Hepatic stellate cell (primary cell): ENCODE measurements at regions not wholly inside any gene's neighbourhood (a gene's known extent, or its start where the extent isn't known, plus 50 kb on each side); places are given as distances from the start of the nearest gene placed in this dataset.
"Not testable (repeated sequence)": the region's sequence is repeated elsewhere in the genome, so short reads cannot be mapped to it uniquely, and the experiment has no call there.

ENCODE experiments used
- DNase-seq: peaks from one replicate; pipeline ENCODE4 v3.0.0; 2011; ENCODE audit warnings: low spot score

DNA sequence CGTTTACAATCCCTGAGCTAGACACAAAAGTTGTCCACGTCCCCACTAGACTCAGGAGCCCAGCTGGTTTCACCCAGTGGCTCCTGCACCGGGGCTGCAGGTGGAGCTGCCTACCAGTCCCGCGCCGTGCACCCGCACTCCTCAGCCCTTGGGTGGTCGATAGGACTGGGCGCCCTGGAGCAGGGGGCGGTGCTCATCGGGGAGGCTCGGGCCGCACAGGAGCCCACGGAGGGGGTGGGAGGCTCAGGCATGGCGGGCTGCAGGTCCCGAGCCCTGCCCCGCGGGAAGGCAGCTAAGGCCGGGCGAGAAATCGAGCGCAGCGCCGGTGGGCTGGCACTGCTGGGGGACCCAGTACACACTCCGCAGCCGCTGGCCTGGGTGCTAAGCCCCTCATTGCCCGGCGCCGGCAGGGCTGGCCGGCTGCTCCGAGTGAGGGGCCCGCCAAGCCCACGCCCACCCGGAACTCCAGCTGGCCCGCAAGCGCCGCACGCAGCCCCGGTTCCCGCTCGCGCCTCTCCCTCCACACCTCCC is 1996.0 kb downstream of the PCDH7 start:
- DNase-seq: not testable (repeated sequence)

DNA sequence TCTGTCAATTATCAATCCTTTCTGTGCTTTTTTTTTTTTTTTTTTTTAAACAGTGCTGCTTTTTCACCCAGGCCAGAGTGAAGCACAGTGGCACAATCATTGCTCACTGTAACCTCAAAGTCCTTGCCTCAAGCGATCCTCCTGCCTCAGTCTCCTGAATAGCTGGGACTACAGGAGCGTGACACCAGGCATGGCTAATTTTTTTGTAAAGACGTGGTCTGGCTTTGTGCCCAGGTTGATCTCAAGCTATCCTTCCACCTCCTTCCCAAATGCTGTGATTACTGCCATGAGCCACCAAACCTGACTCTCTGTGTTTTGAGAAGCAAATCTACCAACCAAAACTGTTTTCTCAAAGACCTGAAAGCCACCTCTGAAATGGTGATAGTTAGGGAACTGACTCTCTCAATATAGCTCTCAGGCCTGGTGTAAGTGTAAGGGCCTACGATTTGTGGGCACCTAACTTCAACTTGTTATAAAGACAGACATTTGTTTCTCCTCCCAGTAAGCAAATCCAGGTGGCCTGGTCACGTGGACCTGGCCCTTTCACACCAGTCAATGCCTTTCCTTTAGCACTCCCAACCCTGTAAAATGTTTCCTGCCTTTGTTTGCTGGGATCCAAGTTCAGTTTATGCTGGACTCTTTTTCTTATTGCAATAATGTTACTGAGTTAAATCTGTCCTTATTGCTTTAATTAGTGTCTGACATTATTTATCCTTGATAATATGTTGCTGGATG is 2015.9 kb downstream of the PCDH7 start:
- no peak for DNase-seq

DNA sequence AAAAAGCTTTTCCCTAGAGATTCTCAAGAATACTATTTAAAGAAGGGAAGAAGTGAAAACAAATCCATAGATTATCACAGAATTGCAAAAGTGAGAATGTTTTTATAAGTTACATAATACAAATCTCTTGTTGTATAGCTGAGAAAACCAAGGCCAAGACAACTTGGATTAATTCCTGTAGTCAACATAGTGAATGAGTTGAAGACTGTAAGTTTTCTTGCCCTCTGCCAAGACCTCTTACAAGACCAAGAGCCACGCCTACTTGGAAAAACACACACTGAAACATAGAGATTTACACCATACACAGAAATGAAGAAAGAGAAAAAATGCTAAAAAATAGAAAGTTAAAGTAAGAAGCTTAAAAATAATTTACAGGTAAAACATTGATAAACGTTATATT is 2024.0 kb downstream of the PCDH7 start:
- DNase-seq: no peak

DNA sequence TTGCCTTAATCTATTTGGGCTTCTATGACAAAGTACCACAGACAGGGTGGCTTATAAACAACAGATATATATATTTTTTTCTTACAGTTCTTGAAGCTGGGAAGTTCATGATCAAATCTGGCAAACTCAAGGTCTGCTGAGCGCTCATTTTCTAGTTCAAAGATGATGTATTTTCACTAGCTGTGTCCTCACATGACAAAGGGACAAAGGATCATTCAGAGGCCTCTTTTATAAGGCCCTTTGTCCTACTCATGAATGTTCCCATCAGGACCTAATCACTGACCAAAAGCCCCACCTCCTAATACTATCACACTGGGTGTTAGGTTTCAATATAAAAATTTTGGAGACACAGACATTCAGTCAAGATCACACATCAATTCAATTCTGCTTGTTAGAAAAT is 2025.2 kb downstream of the PCDH7 start:
- no peak for DNase-seq

DNA sequence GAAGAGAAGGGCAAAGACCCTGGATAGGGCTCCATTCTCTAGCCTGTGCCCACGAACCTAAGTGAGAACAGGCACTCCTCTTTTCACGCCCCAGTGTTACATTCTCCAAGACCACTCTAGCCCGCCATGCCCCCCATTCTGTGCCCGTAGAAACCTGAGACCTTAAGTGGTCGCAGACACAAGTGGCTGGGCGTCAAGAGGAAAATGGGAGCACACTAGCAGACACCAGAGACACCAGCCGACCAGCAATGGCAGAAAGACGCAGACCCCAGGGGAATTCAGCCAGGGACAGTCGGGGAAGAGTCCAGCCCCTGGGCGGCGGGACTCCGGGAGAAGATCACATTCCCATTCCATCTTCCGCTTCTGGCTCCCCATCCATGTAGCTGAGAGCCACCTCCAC is 2027.9 kb downstream of the PCDH7 start:
- DNase-seq: no peak

DNA sequence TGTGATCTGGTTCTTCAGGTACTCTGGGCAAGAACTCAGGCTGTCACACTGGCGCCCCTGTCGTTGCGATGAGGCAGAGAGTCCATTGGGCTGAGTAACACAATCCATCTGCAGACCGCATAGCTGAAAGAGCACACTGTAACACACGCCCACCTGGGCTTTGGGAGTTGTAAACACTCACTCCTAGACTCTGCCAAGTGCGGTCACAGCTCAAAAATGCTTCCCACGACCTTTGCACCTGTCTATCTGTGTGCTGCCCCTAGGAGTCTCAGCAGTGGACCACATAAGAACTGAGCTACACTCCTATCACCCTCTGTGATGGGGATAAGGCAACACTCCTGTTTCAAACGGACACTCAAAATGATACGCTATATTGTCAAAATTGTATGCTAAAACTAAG is 2028.3 kb downstream of the PCDH7 start:
- DNase-seq: no peak

DNA sequence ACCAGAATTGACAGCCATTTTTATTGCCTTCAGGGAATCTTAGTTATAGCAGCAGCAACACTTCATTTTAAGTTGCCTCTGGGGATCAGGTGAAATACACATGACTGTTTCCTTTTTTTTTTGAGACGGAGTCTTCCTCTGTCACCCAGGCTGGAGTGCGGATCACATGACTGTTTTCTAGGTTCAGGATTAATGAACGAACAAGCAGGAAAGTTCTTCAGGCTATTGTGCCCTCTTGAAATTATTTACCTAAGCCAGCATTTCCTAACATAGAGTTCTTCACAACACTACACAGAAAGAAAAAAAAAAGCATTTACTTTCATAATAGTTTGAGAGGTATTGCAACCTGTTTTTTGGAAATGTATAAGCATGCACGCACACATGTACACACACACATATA is 2032.8 kb downstream of the PCDH7 start:
- DNase-seq: no peak

DNA sequence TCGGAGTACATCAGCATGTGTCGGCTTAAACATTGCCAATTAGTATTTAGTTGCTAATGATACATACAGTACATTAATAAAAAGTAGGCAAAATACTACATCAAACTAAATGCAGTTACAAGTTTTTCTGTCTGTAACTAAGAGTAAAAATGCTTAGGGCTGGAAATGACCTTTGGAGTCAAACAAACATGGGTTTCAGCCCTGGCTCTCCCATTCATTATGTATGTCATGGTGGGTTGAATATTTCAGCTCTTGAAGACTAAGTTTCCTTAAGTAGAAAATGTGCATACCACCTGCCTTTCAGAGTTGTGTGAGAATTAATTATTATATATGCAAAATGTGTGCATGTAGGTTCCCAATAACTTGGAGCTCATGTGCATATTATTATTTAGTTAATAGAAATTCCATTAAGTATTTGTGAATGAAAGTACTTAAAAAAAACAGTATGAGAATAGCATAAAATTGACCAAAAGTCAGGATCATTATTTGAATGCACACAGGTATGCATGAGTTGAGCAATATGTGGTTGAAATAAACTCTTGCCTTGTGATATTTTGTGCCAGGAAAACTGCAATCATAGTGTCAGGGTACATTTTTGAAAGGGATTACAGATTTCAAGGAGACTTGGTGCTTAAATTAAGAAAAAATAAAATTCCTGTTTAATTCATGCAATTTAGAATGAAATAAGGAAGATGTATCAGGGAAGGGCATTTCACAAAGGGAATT is 2048.7 kb downstream of the PCDH7 start:
- DNase-seq: no peak

DNA sequence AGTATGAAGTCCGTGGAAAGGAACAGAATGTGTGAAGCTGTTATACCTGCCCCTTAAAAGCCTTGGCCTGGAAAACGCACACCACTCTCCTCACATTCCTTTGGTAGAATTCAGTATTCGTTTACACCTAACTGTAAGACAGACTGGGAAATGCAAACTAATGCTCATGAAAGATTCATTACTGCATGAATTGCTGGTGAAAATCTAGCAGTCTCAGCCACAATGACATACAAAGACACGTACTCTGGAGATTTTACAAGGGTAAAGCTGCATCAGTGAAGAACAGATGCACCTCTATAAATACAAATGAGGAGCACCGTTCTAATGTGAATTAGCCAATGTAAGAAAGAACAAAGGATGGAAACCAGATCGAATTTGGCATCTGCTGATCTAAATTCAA is 2051.3 kb downstream of the PCDH7 start:
- no peak for DNase-seq

DNA sequence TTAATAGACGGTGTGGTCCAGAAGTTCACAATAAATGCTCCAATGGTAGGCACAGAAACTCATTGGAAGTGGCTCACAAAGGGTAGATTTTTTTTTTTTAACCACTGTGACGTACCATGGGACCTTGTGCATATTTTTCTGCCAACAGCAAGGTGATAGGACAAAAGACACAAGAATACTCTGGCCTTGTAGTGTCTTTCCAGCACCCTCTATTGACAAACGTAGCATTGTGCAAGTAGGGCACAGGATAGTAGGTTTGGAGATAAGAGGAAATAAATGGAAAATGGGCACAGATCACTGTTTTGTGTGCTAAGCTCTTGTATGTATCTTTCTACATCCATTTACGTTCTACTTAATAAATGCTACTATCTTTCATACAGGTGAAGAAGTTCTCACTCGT is 2054.9 kb downstream of the PCDH7 start:
- DNase-seq: no peak

DNA sequence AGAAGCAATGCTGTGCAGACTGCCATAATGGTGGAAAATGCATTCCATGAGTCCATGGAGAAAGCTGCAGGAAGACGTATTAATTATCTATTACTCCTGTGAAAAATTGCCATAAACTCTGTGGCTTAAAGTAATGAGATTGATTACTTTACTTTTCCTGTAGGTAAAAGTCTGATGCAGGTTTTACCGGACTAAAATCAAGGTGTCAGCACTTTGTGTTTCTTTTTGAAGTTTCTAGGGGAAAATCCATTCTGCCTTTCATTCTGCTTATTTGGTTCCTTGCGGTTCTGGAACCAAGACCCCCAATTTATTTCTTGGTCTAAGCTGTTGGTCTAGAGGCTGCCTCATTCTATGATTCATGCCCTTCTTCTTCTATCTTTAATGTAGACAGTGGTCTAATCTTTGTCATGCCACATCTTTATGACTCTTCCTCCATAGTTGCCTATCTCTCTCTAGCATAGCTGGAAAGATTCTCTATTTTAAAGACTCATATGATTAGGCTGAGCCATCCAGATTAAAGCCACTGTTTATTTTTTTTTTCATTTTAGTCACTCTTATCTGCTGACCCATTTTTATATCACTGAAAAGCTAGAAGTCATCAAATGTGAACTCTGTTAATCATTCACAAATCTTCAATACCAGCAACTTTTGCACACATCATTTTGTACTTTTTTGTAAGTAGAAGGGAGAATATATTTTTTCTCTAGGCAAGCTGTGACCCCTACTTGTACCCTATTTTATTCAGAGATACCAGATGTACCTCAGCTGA is 2056.4 kb downstream of the PCDH7 start:
- DNase-seq: no peak

DNA sequence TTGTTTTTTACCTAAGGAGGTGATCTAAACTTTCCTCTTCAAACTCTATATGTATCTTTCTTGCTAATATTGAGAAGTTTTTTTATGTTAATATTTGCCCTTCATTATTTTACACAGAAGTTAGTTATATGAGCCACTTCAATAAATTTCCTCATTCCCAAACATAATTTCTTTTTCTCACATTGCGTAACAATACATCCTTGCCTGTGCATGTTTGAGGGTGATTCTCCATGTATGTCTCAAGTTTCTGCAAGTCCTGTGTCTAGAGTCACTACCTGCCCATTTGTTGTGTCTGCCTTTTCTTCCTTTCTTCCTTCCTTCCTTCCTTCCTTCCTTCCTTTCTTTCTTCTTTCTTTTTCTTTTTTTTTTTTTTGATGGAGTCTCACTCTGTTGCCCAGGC is 2057.9 kb downstream of the PCDH7 start:
- DNase-seq: no peak

DNA sequence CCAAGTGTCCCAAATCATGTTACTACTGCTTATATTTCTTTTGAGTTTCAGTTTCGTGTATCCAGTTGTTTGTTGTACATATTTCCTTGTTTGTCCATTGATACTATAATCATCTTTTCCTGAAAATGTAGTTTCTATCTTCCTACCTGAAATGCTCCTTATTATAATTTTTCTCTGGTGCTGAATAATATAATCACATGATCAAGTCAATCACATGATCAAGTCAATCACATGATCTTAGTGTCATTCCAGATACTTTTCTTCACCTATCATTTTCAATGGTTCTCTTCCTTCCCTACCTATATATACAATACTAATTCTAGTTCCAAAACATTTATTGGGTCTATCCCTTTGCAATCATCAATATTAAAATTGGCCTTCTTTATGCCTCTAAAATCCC is 2058.8 kb downstream of the PCDH7 start:
- no peak for DNase-seq

DNA sequence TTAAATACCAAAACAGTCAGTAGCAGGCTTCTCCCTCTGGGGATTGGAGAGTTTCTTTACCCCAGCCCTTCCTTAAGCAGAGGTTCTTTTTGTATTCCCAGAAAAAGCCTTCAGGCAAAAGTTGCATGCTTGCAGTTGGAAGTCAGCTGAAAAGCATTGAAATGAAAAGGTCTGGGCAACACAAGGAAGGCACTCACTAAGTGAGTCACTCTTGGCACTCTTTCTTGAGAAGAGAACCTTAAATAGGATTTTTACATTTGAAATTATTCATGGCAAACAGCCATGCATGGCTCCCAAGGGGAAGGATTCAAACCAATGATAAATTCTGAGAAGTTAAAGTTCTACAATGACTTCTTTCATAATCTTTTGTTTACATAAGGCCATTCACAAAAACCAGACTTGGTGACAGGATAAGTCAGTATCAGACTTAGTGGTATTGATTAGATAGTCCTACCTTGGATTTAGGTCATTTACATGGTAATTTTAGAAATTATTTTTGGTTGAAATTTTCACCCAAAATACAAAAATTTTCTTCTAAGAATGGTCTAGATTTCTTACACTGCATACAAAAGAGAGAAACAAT is 2068.9 kb downstream of the PCDH7 start:
- DNase-seq: no peak

DNA sequence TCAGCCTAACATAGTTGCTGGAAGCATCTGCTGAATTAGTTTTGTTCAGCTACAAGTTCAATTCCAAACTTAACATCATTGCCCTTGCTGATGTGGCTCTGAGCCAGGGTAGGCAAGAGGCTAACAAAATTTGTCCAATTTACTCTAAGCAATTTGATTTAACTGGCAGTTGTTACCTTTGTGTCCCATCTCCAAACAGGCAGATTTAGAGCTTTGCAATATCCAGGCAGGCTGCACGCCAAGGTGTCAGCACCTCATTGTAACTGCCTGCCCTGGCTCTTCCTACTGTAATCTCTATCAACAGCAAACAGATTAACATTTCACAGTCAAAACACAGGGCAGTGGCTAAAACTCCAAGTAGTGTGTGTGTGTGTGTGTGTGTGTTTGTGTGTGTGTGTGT is 2070.6 kb downstream of the PCDH7 start:
- no peak for DNase-seq

DNA sequence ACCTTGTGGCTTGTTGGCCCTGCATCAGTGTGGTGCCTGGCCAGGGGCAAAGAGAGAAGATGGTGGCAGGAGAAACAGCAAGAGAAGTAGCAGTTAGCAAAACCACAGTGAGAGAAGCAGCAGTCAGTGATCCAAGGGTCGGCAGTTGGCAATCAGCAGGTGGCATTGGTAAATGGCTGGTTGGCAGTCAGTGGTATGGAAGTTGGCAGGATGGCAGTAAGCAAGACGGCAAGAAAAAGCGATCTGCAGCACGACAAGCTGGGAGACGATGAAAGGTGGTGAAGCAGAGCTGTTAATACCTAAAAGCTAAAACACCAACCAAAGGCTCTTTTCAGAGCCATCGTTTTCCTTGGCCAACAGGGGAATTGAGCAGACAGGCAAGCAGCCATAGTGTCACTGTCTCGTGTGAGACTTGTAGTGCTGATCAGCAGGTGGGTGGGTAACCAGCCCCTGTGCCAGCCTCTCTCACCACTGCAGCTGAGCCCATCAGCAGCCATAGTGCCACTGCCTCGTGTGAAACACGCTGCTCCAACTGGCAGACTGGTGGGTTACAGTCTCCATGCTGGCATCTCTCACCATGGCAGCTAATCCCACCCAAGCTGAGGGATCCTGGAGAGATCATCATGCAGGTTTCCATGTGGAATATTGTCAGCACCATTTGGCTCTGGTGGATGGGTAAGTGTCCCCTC is 2078.4 kb downstream of the PCDH7 start:
- DNase-seq: no peak

DNA sequence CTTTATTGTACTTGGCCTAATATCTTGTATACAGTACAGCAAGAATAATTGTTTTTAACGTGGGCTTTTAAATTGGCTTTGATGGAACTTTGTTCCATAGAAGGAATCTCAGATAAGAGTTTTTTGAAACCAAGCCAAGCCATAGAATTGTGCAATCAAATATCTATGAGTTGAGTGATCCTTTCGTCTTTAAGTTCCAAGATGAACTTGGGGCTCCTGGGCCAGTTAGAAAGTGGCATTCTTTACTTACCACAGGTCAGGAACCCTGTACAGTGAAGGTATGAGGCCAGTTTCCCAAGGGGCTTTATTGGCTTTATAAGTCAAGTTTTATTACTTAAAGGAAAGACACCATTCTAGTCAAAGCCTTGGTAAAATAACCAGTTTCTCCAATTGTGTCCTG is 2104.2 kb downstream of the PCDH7 start:
- no peak for DNase-seq

DNA sequence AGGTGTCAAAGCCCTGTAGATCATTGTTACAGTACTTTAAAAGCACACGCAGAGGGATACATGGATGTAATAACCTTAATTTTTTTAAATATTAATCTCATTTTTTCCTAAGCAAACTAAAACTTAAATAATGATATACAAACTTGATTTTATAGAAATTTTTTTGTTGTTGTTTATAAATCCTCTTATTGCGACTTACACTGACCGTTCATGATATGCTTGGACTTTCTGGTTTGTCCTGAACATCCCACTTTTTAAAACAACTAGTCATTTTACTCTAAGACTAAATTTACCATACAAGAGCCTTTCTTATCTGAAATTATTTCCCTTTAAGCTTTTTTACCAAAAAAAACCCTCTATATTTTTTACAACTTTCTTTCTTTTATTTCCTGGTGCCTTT is 2106.0 kb downstream of the PCDH7 start:
- DNase-seq: no peak

DNA sequence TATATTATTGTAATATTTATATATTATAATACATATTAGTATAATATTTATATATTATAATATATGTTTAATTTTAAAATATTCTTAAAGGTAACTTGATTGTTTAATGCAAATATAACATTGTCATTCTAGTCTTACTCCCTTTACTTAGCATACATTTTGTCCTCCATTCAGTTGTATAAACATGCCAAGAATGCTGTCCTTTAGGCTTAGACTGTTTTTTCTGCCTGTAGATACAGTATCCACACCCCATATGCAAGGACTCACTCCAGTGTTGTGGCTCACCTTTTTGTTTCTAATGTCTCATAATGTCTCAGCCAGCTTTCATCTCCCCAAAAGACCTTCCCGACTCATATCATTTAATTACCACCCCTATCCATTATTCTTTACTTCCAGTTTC is 2110.0 kb downstream of the PCDH7 start:
- no peak for DNase-seq

DNA sequence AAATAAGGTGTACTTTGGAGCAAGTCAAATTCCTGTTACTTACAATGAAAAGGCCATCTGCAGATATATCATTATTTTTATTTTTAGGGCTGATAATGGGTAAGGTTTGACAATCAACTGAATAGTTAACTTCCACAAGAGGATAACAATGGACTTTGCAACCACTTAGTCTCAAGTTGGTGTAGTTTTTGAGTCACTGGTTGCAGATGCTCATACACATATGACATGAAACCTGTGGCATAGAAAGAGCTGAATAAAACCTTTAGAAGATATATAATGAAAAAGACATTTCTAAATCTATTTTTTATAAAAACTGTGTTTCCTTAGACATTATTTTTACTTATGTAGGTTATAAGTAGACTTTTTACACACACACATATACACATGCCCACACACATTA is 2110.9 kb downstream of the PCDH7 start:
- DNase-seq: no peak

DNA sequence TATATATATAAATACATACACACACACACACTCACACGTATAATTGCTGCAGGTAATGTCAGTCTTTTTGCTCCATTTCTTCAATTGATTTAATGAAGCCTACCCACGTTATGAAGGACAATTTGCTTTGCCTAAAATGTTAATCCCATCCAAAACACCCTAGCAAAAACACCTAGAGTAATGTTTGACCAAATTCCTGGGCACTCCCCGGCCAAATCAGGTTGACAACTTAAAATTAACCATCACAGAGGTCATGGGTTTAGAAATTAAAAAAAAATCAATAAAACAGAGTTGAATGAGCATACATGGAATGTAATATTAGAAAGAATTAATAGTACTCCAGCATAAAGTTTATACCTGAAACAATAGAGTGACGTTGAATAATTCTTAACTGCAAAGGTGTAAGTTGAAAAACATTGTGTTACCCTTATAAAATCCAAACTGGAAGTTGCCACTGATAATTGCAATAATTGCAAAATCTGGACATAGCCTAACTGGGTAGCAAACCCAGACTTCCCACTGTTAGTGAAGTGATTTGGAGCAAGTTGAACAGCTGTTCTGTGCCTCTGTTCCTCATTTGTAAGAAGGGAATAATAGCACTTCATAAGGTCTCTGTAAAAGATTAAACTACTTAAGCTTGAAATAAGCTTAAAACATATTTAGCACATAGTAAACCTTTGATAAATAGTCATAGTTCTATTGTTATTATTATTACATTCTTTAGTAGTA is 2120.5 kb downstream of the PCDH7 start:
- no peak for DNase-seq
